Spleen (tissue), 7 donors: ENCODE measurements at regions not wholly inside any gene's neighbourhood (a gene's known extent, or its start where the extent isn't known, plus 50 kb on each side); places are given as distances from the start of the nearest gene placed in this dataset.

ENCODE experiments used
- POLR2A ChIP-seq, 3 donors: fragments of 450-650 bp; IDR thresholded peaks; one replicate each; pipeline ENCODE4 v1.5.1; 2017; ENCODE audit warnings: antibody characterized with exemption in 3 of 3, mild to moderate bottlenecking in 1 of 3
- POLR2AphosphoS5 ChIP-seq, 3 donors: sonication (generic); formaldehyde crosslinking; IDR thresholded peaks; one replicate each; pipeline ENCODE4 v1.5.1; 2017; ENCODE audit warnings: antibody characterized with exemption in 3 of 3
- TF ChIP-seq, protein P1 (sequence below), 11 experiments: fragments of 200-600 bp in 7 of 11; fragments of 450-650 bp in 4 of 11; sonication (generic) in 4 of 11; IDR thresholded peaks in 8 of 11; conservative IDR thresholded peaks in 3 of 11; 1 replicate in 7 of 11; 2 replicates in 4 of 11; pipeline versions ENCODE4 v1.4.0 to v1.8.0; 2016 to 2021; ENCODE audit warnings: antibody characterized with exemption in 11 of 11, inconsistent platforms in 4 of 11, mild to moderate bottlenecking in 1 of 11
- donor health status: DM: no; HTN: no; CAD: no; lungs with moderate emphysema.
- donor health status: DM: no; HTN: no; CAD: no.
- donor health status: DM: no; HTN: no; CAD: no.

DNA sequence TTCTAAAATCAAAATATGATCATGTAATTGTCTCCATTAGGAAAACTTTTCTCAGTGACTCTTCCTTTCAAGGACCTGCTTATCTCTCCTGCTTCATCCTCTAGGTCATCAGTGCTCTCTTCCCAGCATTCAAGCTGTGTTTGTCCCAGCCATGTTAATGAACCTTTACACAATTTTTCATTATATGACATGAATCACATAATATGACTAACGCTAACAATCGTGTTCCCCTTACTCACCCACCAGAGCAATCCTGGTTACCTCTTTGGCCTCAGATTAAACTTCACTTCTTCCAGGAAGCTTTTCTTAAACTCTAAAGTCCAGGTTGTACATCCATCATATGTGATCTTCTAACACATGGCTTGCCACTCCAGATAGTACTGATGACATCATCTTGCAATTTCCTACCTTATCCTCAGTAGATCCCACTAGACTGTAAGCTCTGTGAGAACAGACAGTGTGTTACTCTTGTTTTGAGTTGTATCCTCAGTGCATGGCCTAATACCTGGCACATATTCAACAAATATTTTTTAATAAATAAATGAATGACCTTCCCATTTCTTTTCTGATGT lies 882.9 kb upstream of the ZEB2 start:
- TF ChIP-seq POLR2AphosphoS5 (IDR thresholded peaks at IDR 0.05): no peak
- TF ChIP-seq, protein P1, sequence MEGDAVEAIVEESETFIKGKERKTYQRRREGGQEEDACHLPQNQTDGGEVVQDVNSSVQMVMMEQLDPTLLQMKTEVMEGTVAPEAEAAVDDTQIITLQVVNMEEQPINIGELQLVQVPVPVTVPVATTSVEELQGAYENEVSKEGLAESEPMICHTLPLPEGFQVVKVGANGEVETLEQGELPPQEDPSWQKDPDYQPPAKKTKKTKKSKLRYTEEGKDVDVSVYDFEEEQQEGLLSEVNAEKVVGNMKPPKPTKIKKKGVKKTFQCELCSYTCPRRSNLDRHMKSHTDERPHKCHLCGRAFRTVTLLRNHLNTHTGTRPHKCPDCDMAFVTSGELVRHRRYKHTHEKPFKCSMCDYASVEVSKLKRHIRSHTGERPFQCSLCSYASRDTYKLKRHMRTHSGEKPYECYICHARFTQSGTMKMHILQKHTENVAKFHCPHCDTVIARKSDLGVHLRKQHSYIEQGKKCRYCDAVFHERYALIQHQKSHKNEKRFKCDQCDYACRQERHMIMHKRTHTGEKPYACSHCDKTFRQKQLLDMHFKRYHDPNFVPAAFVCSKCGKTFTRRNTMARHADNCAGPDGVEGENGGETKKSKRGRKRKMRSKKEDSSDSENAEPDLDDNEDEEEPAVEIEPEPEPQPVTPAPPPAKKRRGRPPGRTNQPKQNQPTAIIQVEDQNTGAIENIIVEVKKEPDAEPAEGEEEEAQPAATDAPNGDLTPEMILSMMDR (IDR thresholded peaks at IDR 0.05 in 8 of 11, conservative IDR thresholded peaks at IDR 0.05 in 3 of 11): no peak
- TF ChIP-seq POLR2A (IDR thresholded peaks at IDR 0.05): no peak
